IMR-90 (cell line): ENCODE measurements at regions not wholly inside any gene's neighbourhood (a gene's known extent, or its start where the extent isn't known, plus 50 kb on each side); places are given as distances from the start of the nearest gene placed in this dataset.

Source experiments
- ATAC-seq: fragments of 200-7000 bp; cut with Tn5 transposase; 2 replicates; pipeline ENCODE4 v1.9.1; 2020; ENCODE audit warnings: low read depth, mild to moderate bottlenecking, moderate library complexity
- BruUV-seq: library from RNA; stranded (reverse); fragments of 400-500 nt; replicated peaks from 2 replicates; lab custom pipeline; 2021; lab: Mats Ljungman, UMichigan
- CTCF ChIA-PET: fragments of 300-600 bp; formaldehyde crosslinking; extraction: SDS; loops from one replicate; lab custom pipeline; 2021; ENCODE audit warnings: antibody characterized with exemption; lab: Yijun Ruan, JAX
- POLR2A ChIA-PET: fragments of 300-600 bp; sonication (Branson Sonifier 250); formaldehyde crosslinking; loops from one replicate; lab custom pipeline; 2022; ENCODE audit warnings: antibody characterized with exemption; ENCODE audit not compliant: unreplicated experiment; lab: Charles Lee
- DNase-seq: peaks from one replicate; pipeline ENCODE4 v3.0.0; 2013
- H2AFZ ChIP-seq: replicated peaks from 2 replicates; pipeline ENCODE3; 2013; ENCODE audit warnings: low read length, mild to moderate bottlenecking; ENCODE audit not compliant: poor library complexity
- H2AK5ac ChIP-seq: 2 replicates; pipeline ENCODE4 v1.6.1; 2013; ENCODE audit warnings: low read depth, low read length, inconsistent platforms
- H2AK9ac ChIP-seq: replicated peaks from 2 replicates; pipeline ENCODE3; 2013; ENCODE audit warnings: mild to moderate bottlenecking, low read depth, low read length, moderate library complexity; ENCODE audit not compliant: poor library complexity
- H2BK120ac ChIP-seq: 2 replicates; pipeline ENCODE4 v1.6.1; 2013; ENCODE audit warnings: low read depth, low read length, inconsistent platforms
- H2BK15ac ChIP-seq: 3 replicates; pipeline ENCODE4 v1.6.1; 2013; ENCODE audit warnings: low read depth, low read length, inconsistent platforms
- H2BK20ac ChIP-seq: 2 replicates; pipeline ENCODE4 v1.6.1; 2013; ENCODE audit warnings: low read depth, mild to moderate bottlenecking, inconsistent platforms, low read length, moderate library complexity
- H2BK5ac ChIP-seq: 2 replicates; pipeline ENCODE4 v1.6.1; 2013; ENCODE audit warnings: mild to moderate bottlenecking, low read depth, low read length, inconsistent platforms; ENCODE audit not compliant: poor library complexity, severe bottlenecking
- H3K14ac ChIP-seq: replicated peaks from 2 replicates; pipeline ENCODE4 v1.6.1; 2013; ENCODE audit warnings: low read depth, low read length, inconsistent platforms
- H3K18ac ChIP-seq: 2 replicates; pipeline ENCODE4 v1.6.1; 2013; ENCODE audit warnings: low read depth, low read length, control low read depth
- H3K23ac ChIP-seq: 2 replicates; pipeline ENCODE4 v1.6.1; 2013; ENCODE audit warnings: low read depth, low read length, inconsistent platforms
- H3K27ac ChIP-seq: 2 replicates; pipeline ENCODE4 v1.5.1; 2013; ENCODE audit warnings: mild to moderate bottlenecking, control low read depth, low read length; ENCODE audit not compliant: insufficient read depth
- H3K27me3 ChIP-seq: 2 replicates; pipeline ENCODE4 v1.6.1; 2013; ENCODE audit warnings: low read length; ENCODE audit not compliant: control insufficient read depth, insufficient read depth
- H3K36me3 ChIP-seq: 2 replicates; pipeline ENCODE4 v1.6.1; 2013; ENCODE audit warnings: low read length, mixed read lengths; ENCODE audit not compliant: control insufficient read depth, insufficient read depth
- H3K4ac ChIP-seq: 2 replicates; pipeline ENCODE4 v1.6.1; 2013; ENCODE audit warnings: low read depth, low read length, inconsistent platforms
- H3K4me1 ChIP-seq: 2 replicates; pipeline ENCODE4 v1.6.1; 2013; ENCODE audit warnings: low read length, mixed read lengths; ENCODE audit not compliant: control insufficient read depth, insufficient read depth
- H3K4me2 ChIP-seq: 2 replicates; pipeline ENCODE4 v1.6.1; 2013; ENCODE audit warnings: low read depth, mild to moderate bottlenecking, control low read depth, low read length, moderate library complexity
- H3K4me3 ChIP-seq: 2 replicates; pipeline ENCODE4 v1.5.1; 2013; ENCODE audit warnings: low read depth, mild to moderate bottlenecking, control low read depth, low read length, moderate library complexity; ENCODE audit not compliant: insufficient read depth
- H3K56ac ChIP-seq: 2 replicates; pipeline ENCODE4 v1.6.1; 2013; ENCODE audit warnings: low read length, inconsistent platforms; ENCODE audit not compliant: insufficient read depth; ENCODE audit errors: extremely low read depth
- H3K79me1 ChIP-seq, 2 experiments: 2 replicates each; pipeline ENCODE4 v1.6.1; 2013; ENCODE audit warnings: low read length in 2 of 2, inconsistent platforms in 1 of 2, low read depth in 1 of 2
- H3K9ac ChIP-seq: 2 replicates; pipeline ENCODE4 v1.6.1; 2013; ENCODE audit warnings: low read depth, low read length, control low read depth
- H3K9me1 ChIP-seq: 2 replicates; pipeline ENCODE4 v1.6.1; 2013; ENCODE audit warnings: low read length, inconsistent platforms; ENCODE audit not compliant: insufficient read depth
- H3K9me3 ChIP-seq: 2 replicates; pipeline ENCODE4 v1.6.1; 2013; ENCODE audit warnings: low read length; ENCODE audit not compliant: control insufficient read depth, insufficient read depth
- H4K20me1 ChIP-seq: 2 replicates; pipeline ENCODE4 v1.6.1; 2013; ENCODE audit warnings: low read length, inconsistent platforms; ENCODE audit not compliant: insufficient read depth
- H4K5ac ChIP-seq: 2 replicates; pipeline ENCODE4 v1.6.1; 2013; ENCODE audit warnings: mild to moderate bottlenecking, low read depth, low read length, control low read depth
- H4K8ac ChIP-seq, 2 experiments: 2 replicates each; pipeline ENCODE4 v1.6.1; 2013; ENCODE audit warnings: low read depth in 2 of 2, low read length in 2 of 2, control low read depth in 1 of 2, inconsistent platforms in 1 of 2
- H4K91ac ChIP-seq: 2 replicates; pipeline ENCODE4 v1.6.1; 2013; ENCODE audit warnings: low read depth, low read length, inconsistent platforms; ENCODE audit not compliant: insufficient read depth
- CTCF ChIP-seq: conservative IDR thresholded peaks from 2 replicates; pipeline ENCODE4 v1.5.1; 2012; ENCODE audit warnings: mild to moderate bottlenecking, low read depth, low read length, improper control_type of control experiment
- ELK1 ChIP-seq: fragments of 150-350 bp; IDR thresholded peaks from 2 replicates; pipeline ENCODE4 v1.6.1; 2016; ENCODE audit warnings: low read depth, mild to moderate bottlenecking, low read length, moderate library complexity, borderline replicate concordance
- MAZ ChIP-seq: IDR thresholded peaks from 2 replicates; pipeline ENCODE4 v1.6.1; 2012; ENCODE audit warnings: low read depth, mild to moderate bottlenecking, low read length, improper control_type of control experiment, moderate library complexity, borderline replicate concordance
- NFE2L2 ChIP-seq: fragments of 150-350 bp; IDR thresholded peaks from 2 replicates; pipeline ENCODE4 v1.6.1; 2016; ENCODE audit warnings: low read depth, mild to moderate bottlenecking, low read length
- RAD21 ChIP-seq: IDR thresholded peaks from 2 replicates; pipeline ENCODE4 v1.6.1; 2012; ENCODE audit warnings: low read length, improper control_type of control experiment
- dilution Hi-C: fragments of 300-500 bp; cut with HindIII; formaldehyde crosslinking; loops from one replicate; pipeline ENCODE4 v1.14.3; 2018; ENCODE audit warnings: low sequenced_read_pairs; ENCODE audit not compliant: unreplicated experiment
- in situ Hi-C: fragments of 300-500 bp; cut with MboI; formaldehyde crosslinking; loops from 3 replicates; pipeline ENCODE4 v1.14.3; 2019; ENCODE audit warnings: low sequenced_read_pairs, inconsistent platforms, mixed read lengths
- intact Hi-C: fragments of 100-400 bp; cut with micrococcal nuclease; formaldehyde crosslinking; loops from 2 replicates; pipeline ENCODE4 v1.10.0; 2022
- TF ChIP-seq, protein P1 (sequence below): fragments of 150-350 bp; IDR thresholded peaks from 2 replicates; pipeline ENCODE4 v1.6.1; 2017; ENCODE audit warnings: mild to moderate bottlenecking, antibody characterized with exemption, low read length, low read depth

- dilution Hi-C loops (no loop called here), in situ Hi-C loops (no loop called here), intact Hi-C loops (no loop called here)
- H2AK5ac ChIP-seq = no peak overlapping the region
- no peaks in the 10 kb centered on the region for H3K79me1 ChIP-seq
- H2AFZ ChIP-seq = no peak overlapping the region
- H2BK120ac ChIP-seq = no peak overlapping the region
- no peak overlapping the region for H4K91ac ChIP-seq
- H3K4me2 ChIP-seq = no peak overlapping the region
- no peak for DNase-seq
- no TSS peak for BruUV-seq
- H2BK5ac ChIP-seq = no peak overlapping the region
- H3K18ac ChIP-seq = no peak overlapping the region
- CTCF ChIA-PET = no interaction called here
- H2AK9ac ChIP-seq = no peak overlapping the region
- ATAC-seq = no peak
- no peak overlapping the region for H2BK20ac ChIP-seq
- no peak overlapping the region for H3K27ac ChIP-seq
- H3K4ac ChIP-seq = no peak overlapping the region
- H2BK15ac ChIP-seq = no peak overlapping the region
- H4K20me1 ChIP-seq = no peaks in the 10 kb centered on the region
- no peaks in the 10 kb centered on the region for H3K9me3 ChIP-seq
- no peak overlapping the region for H3K9ac ChIP-seq
- H4K5ac ChIP-seq = no peak overlapping the region
- POLR2A ChIA-PET = no interaction called here
- no peak overlapping the region for H3K4me3 ChIP-seq
- H4K8ac ChIP-seq = no peak overlapping the region
- no peak overlapping the region for H3K23ac ChIP-seq
- no peaks in the 10 kb centered on the region for H3K36me3 ChIP-seq
- no peaks in the 10 kb centered on the region for H3K4me1 ChIP-seq
- no peaks in the 10 kb centered on the region for H3K27me3 ChIP-seq
- H3K14ac ChIP-seq = no peak overlapping the region
- no peaks in the 10 kb centered on the region for H3K9me1 ChIP-seq
- no peak overlapping the region for H3K56ac ChIP-seq
- no peak for TF ChIP-seq CTCF
- TF ChIP-seq ELK1 = no peak
- TF ChIP-seq, protein P1, sequence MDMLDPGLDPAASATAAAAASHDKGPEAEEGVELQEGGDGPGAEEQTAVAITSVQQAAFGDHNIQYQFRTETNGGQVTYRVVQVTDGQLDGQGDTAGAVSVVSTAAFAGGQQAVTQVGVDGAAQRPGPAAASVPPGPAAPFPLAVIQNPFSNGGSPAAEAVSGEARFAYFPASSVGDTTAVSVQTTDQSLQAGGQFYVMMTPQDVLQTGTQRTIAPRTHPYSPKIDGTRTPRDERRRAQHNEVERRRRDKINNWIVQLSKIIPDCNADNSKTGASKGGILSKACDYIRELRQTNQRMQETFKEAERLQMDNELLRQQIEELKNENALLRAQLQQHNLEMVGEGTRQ = no peak
- TF ChIP-seq RAD21 = no peak
- no peak for TF ChIP-seq MAZ
- TF ChIP-seq NFE2L2 = no peak
These were observed 1975.3 kb upstream of the CDH6 start for GRCh38 chr5:29218138-29218537.
